Esophagus squamous epithelium (tissue), 4 donors: ENCODE measurements at regions not wholly inside any gene's neighbourhood (a gene's known extent, or its start where the extent isn't known, plus 50 kb on each side); places are given as distances from the start of the nearest gene placed in this dataset.

Experiments
- CTCF ChIP-seq, 6 experiments: fragments of 450-650 bp in 4 of 6; fragments of 200-600 bp in 2 of 6; sonication (generic) in 2 of 6; IDR thresholded peaks; one replicate each; pipeline ENCODE4 v1.5.1; 2016 to 2019; ENCODE audit warnings: antibody characterized with exemption in 6 of 6, mild to moderate bottlenecking in 4 of 6, moderate library complexity in 4 of 6
- POLR2A ChIP-seq, 4 donors: fragments of 450-650 bp; IDR thresholded peaks; one replicate each; pipeline ENCODE4 v1.6.1; 2017; ENCODE audit warnings: antibody characterized with exemption in 4 of 4, mild to moderate bottlenecking in 4 of 4, moderate library complexity in 3 of 4

GRCh38 chr6:87875781-87876180 is 171.9 kb upstream of the SPACA1 start:
- no peak for TF ChIP-seq CTCF (IDR thresholded peaks at IDR 0.05)
- no peak for TF ChIP-seq POLR2A (IDR thresholded peaks at IDR 0.05)
